ENCODE measurements at regions not wholly inside any gene's neighbourhood (a gene's known extent, or its start where the extent isn't known, plus 50 kb on each side); places are given as distances from the start of the nearest gene placed in this dataset.

DNA sequence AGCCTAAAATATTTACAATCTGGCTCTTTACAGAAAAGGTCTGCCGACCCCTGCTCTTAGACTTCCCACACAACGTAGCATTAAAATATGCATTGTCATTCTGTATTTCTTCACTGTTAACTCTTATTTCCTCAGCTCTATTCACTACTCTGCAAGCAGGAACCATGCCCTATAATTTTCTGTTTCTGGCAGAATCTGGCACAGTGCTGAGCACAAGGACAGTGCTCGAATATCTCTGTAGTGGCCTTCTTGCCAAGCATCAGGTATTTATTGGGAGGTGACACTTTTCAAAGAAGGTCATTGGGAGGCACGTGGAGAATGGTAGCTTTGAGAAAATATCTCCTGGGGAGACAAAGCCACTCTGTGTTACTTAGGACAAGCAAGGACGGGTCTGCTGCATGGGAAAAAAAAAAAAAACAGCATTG, 77.9 kb downstream of the PSMG1 start:
- Histone ChIP-seq H3K79me2 (ENCODE audit: low read length) (no peaks in the 10 kb centered on the region), H2AFZ (ENCODE audit: low read length) (no peak overlapping the region), H3F3A (ENCODE audit: insufficient read depth, low read length) (no peaks in the 10 kb centered on the region), H3K36me3 (replicated peaks; ENCODE audit: insufficient read depth, low read length) (no peaks in the 10 kb centered on the region), H3K9me3 (replicated peaks; ENCODE audit: insufficient read depth, low read length) (no peaks in the 10 kb centered on the region), H3K27me3 (replicated peaks; ENCODE audit: insufficient read depth, low read length) (peaks cover 7% of the 10 kb centered on the region), H3K4me3 (ENCODE audit: low read length) (no peak overlapping the region), H3K4me1 (ENCODE audit: low read length) (no peaks in the 10 kb centered on the region), H3K4me2 (ENCODE audit: low read depth, low read length) (no peak overlapping the region), H3K27ac (ENCODE audit: low read length) (no peak overlapping the region), H4K20me1 (ENCODE audit: insufficient read depth, low read length) (no peaks in the 10 kb centered on the region), H3K9ac (ENCODE audit: low read length) (no peak overlapping the region), H3K9me2 (replicated peaks; ENCODE audit: insufficient read depth, low read length) (no peaks in the 10 kb centered on the region)
- TF ChIP-seq, protein P1, sequence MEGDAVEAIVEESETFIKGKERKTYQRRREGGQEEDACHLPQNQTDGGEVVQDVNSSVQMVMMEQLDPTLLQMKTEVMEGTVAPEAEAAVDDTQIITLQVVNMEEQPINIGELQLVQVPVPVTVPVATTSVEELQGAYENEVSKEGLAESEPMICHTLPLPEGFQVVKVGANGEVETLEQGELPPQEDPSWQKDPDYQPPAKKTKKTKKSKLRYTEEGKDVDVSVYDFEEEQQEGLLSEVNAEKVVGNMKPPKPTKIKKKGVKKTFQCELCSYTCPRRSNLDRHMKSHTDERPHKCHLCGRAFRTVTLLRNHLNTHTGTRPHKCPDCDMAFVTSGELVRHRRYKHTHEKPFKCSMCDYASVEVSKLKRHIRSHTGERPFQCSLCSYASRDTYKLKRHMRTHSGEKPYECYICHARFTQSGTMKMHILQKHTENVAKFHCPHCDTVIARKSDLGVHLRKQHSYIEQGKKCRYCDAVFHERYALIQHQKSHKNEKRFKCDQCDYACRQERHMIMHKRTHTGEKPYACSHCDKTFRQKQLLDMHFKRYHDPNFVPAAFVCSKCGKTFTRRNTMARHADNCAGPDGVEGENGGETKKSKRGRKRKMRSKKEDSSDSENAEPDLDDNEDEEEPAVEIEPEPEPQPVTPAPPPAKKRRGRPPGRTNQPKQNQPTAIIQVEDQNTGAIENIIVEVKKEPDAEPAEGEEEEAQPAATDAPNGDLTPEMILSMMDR (IDR thresholded peaks at IDR 0.05; ENCODE audit: low read length): no peak
- TF ChIP-seq EZH2phosphoT487 (IDR thresholded peaks at IDR 0.05; ENCODE audit: low read length): no peak
- TF ChIP-seq EZH2 (optimal IDR thresholded peaks at IDR 0.05; ENCODE audit: low read depth, low read length): no peak
- no peak for DNase-seq

DNA sequence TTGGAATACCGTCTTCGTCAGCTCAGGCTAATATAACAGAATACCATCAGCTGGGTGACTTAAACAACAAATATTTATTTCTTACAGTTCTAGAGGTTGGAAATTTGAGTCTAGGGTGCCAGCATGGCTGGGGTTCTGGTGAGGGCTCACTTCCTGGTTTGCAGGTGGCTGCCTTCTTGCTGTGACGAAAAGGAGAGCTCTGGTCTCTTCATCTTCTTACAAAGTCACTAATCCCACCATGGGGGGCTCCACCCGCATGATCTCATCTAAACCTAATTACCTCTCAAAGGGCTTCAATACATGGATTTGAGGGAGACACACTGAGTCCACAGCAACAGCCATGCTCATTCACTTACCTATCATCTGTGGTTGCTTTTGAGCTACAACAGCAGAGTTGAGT, 78.3 kb downstream of the PSMG1 start:
- no peaks in the 10 kb centered on the region for H3K36me3 ChIP-seq (replicated peaks; ENCODE audit: insufficient read depth, low read length)
- no peak overlapping the region for H3K4me2 ChIP-seq (ENCODE audit: low read depth, low read length)
- H3F3A ChIP-seq (ENCODE audit: insufficient read depth, low read length): no peaks in the 10 kb centered on the region
- DNase-seq: no peak
- H4K20me1 ChIP-seq (ENCODE audit: insufficient read depth, low read length): no peaks in the 10 kb centered on the region
- H3K79me2 ChIP-seq (ENCODE audit: low read length): no peaks in the 10 kb centered on the region
- H3K9me2 ChIP-seq (replicated peaks; ENCODE audit: insufficient read depth, low read length): no peaks in the 10 kb centered on the region
- TF ChIP-seq EZH2 (optimal IDR thresholded peaks at IDR 0.05; ENCODE audit: low read depth, low read length) (no peak), EZH2phosphoT487 (IDR thresholded peaks at IDR 0.05; ENCODE audit: low read length) (no peak)
- TF ChIP-seq, protein P1 (IDR thresholded peaks at IDR 0.05; ENCODE audit: low read length): no peak
- H3K4me3 ChIP-seq (ENCODE audit: low read length): no peak overlapping the region
- H3K27ac ChIP-seq (ENCODE audit: low read length): no peak overlapping the region
- H3K4me1 ChIP-seq (ENCODE audit: low read length): no peaks in the 10 kb centered on the region
- no peak overlapping the region for H3K9ac ChIP-seq (ENCODE audit: low read length)
- peaks cover 7% of the 10 kb centered on the region for H3K27me3 ChIP-seq (replicated peaks; ENCODE audit: insufficient read depth, low read length)
- H3K9me3 ChIP-seq (replicated peaks; ENCODE audit: insufficient read depth, low read length): no peaks in the 10 kb centered on the region
- H2AFZ ChIP-seq (ENCODE audit: low read length): no peak overlapping the region

DNA sequence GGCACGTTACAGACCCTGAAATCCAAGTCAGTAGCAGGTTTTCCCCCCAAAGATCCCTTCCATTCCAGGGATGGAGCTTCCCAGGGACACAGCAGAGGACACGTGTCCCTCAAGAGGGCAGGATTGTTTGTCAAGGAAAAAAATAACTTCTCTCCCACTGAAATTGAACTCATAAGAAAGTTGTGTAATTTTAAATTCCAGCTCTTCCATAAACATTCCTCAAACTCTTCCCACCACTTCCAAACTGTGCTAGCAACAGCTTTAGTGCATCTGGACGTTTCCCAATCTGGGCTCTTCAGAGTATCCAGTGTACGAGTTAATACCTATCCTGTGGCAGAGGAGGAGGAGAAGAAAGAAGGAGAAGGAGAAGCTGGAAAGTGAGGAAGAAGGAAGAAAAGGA, 79.6 kb downstream of the PSMG1 start:
- Histone ChIP-seq H3K9me2 (replicated peaks; ENCODE audit: insufficient read depth, low read length) (no peaks in the 10 kb centered on the region), H3K4me2 (ENCODE audit: low read depth, low read length) (no peak overlapping the region), H3K9me3 (replicated peaks; ENCODE audit: insufficient read depth, low read length) (no peaks in the 10 kb centered on the region), H3K79me2 (ENCODE audit: low read length) (no peaks in the 10 kb centered on the region), H3K36me3 (replicated peaks; ENCODE audit: insufficient read depth, low read length) (no peaks in the 10 kb centered on the region), H3K4me3 (ENCODE audit: low read length) (no peak overlapping the region), H4K20me1 (ENCODE audit: insufficient read depth, low read length) (no peaks in the 10 kb centered on the region), H3K4me1 (ENCODE audit: low read length) (no peaks in the 10 kb centered on the region), H3K27me3 (replicated peaks; ENCODE audit: insufficient read depth, low read length) (peaks cover 2% of the 10 kb centered on the region; the same call in 1 of the 2 replicates), H2AFZ (ENCODE audit: low read length) (no peak overlapping the region), H3F3A (ENCODE audit: insufficient read depth, low read length) (no peaks in the 10 kb centered on the region), H3K27ac (ENCODE audit: low read length) (no peak overlapping the region), H3K9ac (ENCODE audit: low read length) (no peak overlapping the region)
- TF ChIP-seq, protein P1 (IDR thresholded peaks at IDR 0.05; ENCODE audit: low read length): no peak
- no peak for DNase-seq

Measured in MM.1S (cell line).